Limb (tissue), 2 donors: ENCODE measurements at regions not wholly inside any gene's neighbourhood (a gene's known extent, or its start where the extent isn't known, plus 50 kb on each side); places are given as distances from the start of the nearest gene placed in this dataset.
A peak's percentile ranks its signal among the peaks of the same experiment; 100 is the strongest.
"Not testable (repeated sequence)": the region's sequence is repeated elsewhere in the genome, so short reads cannot be mapped to it uniquely, and the experiment has no call there.

Experiments used
- DNase-seq, 2 donors: peaks; one replicate each; pipeline ENCODE4 v3.0.0-alpha.2; 2016; ENCODE audit errors: extremely low spot score in 2 of 2

DNA sequence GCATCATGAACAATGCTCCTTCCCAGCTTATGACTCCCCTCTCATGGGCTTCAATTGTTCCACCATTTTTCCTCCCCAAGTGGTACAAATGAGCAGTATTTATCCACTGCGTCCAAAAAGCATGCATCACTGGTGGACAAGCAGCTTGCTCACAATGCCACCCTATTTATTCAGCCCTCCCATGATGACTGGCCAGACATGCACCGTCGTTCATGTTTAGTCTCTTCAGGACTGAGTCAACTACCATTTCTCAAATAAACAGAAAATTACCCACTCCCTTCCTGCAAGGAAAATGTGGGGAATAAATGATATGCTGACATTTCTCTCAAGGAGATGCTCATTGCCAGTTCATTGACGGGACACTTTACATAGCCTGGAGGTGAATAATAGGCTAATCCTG, 300.4 kb downstream of the C6orf118 start:
- DNase-seq: no peak

DNA sequence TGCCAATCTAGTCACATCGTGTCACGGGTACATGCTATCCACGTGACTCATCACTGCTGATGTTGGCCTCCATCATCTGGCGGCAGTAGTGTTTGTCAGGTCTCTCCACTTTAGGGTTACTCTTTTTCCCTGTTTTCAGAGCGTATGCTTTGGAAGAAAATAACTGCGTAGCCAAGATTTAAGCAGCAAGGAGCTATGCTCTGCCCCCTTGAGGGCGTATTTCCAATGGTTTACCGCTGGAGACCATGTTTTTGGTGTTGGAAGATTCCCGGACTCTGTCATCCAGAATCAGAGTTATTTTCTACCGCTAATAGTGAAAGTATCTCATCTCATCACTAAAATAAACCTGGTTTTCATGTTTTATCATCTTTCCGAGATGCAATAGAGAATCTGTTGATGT, 306.5 kb downstream of the C6orf118 start:
- DNase-seq: no peak

DNA sequence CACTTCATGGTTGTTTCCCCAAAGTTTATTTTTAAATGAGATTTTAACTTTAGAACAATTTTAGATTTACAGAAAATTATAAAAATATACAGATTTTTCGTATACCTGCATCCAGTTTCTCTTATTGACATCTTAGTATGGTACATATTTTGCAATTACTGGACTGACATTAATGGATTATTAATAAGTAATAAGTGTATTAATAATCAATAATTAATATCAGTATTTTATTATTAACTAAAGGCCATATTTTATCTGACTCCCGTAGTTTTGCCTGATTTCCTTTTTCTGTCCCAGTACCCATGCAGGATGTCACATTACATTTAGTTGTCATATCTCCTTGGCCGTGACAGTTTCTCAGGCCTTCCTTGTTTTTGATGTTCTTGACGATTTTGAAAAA, 307.0 kb downstream of the C6orf118 start:
- DNase-seq: no peak

DNA sequence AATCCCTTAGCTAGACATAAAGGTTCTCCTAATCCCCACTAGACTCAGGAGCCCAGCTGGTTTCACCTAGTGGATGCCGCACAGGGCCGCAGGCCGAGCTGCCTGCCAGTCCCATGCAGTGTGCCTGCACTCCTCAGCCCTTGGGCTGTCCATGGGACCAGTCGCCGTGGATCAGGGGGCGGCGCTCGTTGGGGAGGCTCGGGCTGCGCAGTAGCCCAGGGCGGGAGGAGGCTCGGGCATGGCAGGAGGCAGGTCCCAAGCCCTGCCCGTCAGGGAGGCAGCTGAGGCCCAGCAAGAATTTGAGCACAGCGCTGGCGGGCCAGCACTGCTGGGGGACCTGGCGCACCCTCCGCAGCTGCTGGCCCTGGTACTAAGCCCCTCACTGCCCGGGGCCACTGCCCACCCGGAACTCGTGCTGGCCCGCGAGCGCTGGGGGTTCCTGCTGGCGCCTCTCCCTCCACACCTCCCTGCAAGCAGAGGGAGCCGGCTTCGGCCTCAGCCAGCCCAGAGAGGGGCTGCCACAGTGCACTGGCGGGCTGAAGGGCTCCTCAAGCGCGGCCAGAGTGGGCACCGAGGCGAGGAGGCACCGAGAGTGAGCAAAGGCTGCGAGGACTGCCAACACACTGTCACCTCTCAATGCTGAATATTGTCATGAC, 307.8 kb downstream of the C6orf118 start:
- no peak for DNase-seq

DNA sequence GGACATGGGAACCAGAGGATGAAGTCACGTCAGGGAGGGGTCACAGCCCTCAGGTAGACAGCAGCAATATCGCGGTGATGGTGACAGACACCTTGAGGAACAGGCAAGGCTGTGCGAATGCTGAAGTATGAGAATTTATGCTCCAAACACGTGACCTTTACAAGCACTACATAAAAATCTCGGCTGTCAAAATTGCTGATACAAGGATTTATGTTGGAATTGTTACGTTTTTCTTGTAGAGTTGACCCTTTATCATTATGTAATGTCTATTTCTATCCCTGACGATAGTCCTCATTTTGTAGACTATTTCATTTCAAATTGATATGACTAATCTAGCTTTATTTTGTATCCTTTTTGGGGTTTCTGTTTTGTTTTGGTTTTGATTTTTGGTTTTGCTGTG, 311.1 kb downstream of the C6orf118 start:
- no peak for DNase-seq

DNA sequence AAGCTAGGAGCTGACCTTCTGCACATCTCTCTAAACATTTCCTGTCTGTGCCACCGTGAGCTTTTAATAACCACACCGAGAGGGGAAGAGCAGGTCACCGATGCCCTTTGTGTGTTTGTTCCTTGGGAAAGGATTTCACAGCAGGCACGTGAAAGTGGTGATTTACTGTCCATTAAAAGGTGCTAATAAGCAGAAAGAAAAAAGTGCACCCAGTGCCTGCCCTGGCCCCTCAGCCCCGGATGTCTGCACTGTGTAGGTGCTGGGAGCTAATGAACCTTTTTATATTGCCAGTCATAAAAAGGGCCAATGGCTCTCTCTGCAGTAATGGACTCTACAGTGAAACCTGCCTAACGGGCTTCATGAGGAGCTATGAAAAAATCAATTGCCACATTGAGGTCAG, 312.6 kb downstream of the C6orf118 start:
- DNase-seq: no peak

DNA sequence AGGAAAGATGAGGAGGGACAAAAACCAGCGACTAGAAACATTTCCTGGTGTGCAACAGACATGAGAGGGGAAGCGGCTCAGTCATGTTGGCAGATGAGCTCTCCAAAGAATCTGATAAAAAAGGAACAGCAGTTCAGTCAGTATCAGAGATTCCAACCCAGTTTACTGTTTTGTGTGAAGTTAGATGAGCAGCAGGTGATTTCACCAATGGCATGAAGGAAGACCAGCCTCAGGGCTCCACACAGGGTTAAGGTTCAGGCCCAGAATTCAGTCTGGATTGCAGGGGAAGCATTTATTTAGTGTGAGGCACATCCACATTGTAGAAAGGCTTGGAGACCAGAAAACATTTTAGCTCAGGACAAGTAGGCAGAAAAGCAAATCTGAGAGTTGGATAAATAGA, 317.8 kb downstream of the C6orf118 start:
- DNase-seq: no peak

DNA sequence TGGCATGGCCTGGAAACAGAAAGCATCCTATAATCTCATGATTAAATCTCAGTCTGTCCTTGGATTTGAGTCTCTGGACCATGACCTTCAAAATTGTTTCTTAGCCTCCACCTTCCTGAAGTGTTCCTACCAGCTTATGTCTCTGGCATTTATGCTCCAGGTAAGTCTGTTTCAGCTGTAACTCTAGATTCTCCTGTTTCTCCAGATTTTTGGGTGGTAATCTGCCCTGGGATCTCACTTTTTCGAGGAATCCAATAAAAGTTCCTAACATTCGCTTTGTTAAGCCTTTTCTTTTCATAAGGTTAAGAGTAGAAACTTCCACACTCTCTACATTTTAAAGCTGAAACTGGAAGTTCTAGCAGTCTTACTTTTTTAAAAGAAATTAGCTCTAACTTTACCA, 318.5 kb downstream of the C6orf118 start:
- no peak for DNase-seq

DNA sequence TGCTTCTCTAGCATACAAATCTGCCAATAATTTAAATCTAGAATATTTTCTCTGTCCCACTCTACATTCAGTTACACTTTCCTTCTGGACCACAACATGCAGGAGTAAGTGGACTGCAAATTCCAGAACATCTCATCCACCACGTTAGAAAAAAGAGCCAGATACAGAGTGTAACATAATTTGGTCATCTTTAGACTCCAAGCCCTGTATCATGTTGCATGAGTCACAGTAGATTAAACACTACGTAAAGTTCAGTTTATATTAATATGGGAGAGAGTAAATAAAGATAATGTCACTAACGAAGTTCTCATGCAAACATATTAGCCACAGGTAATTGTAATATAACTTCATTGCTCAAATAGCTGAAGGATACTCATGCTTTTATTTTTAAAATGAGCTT, 327.0 kb downstream of the C6orf118 start:
- DNase-seq: no peak

DNA sequence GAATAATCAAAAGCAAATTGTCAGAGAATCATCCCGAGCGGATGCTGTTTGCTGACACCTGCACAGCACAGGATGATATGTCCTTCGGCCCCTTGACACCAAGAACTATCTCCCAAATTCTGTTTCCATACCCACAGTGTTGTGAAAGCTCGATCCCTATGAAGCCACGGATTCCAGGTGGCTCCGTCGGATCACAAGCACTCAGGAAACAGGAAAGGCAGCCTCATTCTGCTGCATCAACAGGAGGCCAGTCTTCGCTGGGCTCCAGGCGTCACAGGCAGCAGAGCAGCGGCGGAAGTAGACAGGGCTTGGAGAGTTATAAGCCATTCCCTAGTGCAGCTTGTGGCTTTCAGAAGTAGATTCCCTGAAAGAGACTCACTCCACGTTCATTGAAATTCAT, 342.3 kb downstream of the C6orf118 start:
- no peak for DNase-seq

DNA sequence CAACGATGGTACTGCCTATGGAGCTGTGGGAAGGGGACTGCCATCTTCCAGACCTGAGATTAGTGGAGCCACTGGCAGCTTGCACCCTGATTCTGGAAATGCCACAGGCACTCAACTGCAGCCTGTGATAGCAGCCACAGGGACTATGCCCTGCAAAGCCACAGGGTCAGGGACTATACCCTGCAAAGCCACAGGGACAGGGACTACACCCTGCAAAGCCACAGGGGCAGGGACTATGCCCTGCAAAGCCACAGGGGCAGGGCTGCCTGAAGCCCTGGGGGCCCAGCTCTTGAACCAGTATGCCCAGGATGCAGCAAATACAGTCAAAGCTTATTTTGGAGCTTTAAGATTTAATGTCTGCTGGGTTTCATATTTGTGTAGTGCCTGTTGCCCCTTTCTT, 346.6 kb downstream of the C6orf118 start:
- no peak for DNase-seq

DNA sequence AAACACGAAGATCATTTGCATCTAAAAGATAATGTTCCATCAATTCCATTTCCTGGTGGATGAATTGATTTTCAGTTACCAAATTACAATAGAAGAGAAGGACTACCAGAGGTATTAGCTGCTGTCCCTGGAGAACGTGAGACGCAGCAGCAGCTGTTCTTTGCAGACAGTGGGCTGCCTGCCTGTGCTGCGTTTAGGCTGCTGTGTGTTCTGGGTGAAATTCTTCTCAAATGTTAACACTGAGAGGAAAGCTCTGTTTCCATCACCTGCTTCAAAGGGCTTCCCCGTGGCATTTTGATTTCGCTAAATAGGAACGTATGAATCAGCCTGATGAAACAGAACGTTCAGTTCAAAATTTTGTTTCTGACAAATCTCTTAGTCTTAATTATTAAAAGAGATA, 362.2 kb downstream of the C6orf118 start:
- DNase-seq: no peak

DNA sequence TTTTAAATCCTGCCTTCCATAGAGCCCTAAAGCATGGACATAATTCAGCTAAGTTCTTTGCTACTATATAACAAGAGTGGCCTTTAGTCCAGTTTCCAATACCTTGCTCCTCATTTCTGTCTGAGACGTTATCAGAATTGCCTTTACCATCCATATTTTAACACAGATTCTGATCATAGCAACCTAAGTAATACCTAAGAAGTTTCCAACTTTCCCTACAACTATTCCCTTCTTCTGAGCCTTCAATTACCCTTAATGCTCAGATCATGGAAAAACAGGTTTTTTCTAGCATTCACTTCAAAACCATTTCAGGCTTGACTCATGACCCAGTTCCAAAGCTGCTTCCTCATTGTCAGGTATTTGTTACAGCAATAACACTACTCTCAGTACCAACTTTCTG, 367.1 kb downstream of the C6orf118 start:
- DNase-seq: no peak

DNA sequence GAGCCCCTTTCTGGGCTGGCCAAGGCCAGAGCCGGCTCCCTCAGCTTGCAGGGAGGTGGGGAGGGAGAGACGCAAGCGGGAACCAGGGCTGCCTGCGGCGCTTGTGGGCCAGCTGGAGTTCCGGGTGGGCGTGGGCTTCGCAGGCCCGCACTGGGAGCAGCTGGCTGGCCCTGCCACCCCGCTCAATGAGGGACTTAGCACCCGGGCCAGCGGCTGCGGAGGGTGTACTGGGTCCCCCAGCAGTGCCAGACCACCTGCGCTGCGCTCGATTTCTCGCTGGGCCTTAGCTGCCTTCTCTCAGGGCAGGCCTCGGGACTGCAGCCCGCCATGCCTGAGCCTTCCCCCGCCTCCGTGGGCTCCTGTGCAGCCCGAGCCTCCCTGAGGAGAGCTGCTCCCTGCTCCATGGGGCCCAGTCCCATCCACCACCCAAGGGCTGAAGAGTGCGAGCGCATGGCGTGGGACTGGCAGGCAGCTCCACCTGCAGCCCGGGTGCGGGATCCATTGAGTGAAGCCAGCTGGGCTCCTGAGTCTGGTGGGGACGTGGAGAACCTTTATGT, 376.1 kb downstream of the C6orf118 start:
- not testable (repeated sequence) for DNase-seq

DNA sequence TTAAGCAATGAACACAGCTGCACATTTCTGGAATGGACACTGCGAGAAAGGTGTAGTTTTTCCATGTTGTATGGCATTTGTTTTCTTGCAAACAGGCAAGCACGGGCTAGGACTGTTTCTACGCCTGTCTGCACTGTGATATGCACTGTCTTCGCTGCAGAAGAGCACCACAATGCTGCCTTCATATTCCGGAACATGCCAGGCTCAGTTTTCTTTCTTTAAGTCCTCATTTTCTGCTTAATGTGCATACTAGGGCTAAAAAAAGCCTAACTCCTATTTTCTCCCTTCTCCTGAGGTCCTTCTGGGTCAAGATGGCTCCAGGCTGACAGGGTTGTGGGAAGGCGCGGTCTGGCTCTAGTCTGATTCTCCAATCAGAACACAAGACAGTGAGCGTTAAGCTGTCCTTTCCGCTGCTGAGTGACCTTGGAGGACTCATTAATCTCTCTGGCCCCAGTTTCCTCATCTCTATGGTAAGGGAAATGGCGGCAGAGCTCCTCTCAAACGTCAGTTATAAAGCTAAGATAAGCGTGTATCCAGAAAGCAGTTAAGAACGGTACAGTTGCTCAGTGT, 379.9 kb downstream of the C6orf118 start:
- no peak for DNase-seq

DNA sequence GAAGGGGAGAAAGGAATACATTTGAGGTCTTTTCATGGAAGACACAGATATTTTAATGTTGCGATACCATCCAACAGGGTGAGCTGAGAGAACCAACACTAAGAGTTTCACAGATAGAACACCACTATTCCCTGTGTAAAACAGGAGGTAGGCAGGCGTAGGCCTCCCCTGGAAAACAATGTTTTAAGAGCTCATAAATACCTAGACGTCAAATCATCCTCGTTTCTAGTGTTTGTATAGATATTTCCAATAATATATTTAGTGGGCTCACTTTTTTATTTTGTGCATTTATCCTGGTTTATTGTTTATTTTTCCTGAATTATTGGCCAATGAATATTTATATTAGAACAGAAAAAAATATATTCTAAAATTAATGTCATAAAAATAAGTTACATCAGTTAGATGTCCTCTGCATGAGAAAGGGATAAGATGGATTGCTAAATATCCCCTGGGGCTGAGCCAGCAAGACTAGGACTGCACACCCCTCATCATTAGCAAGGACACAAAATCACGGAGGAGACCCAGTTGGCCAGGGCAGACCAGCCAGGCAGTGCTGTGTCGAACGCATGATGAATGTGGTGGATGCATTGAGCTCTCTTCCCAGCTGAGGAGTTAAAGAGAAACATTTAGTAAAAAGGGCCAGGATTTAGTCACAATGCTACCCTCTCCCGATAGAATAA, 380.5 kb downstream of the C6orf118 start:
- no peak for DNase-seq

DNA sequence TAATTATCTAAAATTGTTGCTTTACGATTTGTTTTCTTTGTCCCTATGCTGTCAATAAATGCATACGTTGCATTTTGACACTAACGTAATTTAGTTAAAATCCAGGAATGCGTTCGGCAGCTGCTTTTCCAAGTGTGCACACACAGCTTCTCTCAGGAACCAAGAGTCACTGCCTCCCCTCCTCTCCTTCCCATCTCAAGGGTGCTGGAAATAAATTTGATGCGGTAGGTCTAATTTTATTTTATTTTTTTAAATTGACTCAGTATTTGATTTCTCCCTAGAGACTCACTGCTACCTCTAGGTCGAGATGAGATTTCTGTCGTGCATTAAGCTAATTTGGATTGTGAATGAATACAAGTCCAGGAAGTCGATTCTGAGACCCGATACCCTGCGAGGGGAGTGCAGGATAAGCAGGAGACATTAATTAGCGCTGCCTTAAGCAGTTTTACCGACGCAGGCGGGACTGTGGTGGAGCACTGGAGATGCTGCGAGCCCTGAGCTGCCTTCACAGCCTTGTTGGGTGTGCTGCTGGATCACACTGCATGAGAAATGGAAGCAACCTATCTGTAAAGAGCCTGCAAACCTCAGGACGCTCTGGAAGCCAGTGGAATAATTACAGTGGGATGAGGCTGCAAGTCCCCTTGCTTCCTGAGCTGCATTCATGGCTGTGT, 381.2 kb downstream of the C6orf118 start:
- DNase-seq: peak in 1 of 2 donors; percentile 60

DNA sequence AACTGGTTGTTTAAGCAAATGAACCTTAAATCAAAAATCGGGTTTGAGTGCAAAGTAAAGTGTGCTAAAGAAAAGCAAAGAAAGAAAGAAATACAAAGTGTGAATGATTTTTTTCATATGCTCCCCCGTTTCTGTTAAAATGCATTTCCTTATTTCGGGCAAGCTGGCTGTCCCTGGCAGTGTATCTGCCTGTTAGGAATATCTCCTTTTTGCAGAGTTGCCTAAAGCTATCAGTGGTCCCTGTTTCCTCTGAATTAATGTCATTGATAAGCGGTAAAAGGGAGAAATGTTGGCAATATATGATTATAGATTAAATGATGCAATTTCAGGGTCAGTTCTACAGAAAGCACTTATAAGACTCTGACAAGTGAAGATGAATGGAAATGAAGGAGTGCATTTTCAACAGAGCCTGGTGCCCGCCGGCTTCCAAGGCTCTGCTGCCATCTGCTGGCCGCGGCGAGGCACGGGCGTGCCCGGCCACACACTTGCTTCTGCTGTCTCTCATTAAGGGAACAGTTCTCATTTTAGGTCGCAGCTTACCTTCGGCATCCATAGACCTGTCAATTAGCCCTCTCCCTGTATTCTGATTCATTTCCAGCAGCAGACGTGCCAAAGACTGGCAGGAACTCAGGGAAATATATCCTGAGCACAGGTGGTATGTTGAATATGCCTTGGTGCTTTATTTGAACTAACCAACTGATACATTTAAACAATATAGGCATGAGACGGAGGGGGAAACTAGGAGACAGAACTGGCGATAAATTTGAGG, 381.9 kb downstream of the C6orf118 start:
- peak; percentile 75 to 91 for DNase-seq

DNA sequence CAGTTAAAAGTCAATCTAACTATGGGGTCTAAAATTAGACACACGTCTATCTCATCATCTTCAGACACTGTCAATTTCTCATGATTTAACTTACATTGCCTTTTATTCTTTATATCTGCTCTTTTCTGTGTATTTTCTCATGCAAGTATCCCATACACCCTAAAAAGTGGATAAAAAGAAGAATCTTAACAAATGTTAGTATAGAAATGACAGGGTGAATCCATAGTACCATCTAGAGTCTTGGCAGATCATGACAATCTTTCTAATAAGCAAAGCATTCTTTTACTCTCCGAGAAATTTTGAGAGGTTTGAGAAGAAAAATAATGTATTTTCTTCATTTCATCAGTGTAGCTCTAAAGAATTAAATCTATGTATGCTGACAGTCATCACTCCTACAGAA, 382.7 kb downstream of the C6orf118 start:
- peak in 1 of 2 donors; percentile 27 for DNase-seq

DNA sequence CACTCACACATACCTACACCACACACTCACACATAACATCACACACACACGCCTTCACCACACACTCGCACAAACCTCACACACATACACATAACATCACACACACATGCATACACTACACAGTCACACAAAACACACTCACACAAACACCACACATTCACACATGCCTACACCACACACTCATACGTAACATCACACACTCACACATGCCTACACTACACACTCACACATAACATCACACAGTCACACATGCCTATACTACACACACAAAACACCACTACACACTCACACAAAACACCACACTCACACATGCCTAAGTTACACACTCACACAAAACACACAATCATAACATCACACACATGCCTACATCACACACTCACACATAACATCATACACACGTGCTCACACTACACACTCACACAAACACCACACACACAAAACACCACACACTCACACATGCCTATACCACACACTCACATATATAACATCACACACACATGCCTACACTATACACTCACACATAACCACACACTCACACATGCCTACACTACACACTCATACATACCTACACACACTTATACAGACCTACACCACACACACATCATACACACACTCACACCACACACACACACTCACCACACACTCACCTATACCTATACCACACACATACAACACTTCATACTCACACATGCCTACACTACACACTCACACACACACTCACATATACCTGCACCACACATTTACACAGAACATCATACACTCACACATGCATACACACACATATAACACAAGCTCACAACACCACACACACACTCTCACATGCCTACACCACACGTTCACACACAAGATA, 383.5 kb downstream of the C6orf118 start:
- no peak for DNase-seq

DNA sequence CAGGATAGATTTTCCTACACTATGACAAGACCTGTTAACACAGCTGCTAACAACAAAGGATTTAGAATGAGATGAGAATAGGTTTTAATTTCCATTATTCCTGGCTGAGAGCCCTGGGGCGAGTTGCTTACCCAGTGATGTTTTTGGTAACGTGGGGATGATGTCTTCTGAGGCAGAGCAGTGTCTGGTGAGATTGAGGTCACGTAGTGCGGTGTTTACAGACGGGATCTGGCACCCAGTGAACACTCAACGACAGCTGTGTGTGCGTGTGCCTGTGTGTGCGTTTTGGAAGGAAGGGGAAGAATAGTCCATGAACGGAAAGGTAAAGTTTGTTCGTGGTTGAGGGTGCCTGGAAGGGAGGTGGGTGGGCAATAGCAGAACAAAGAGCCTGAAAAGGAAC, 384.7 kb downstream of the C6orf118 start:
- DNase-seq: no peak
